Stimulated activated CD8-positive, alpha-beta memory T cell treated with anti-CD3 and anti-CD28 coated beads, Interleukin-7, amount 100 ng/mL, for 1 hour (primary cell): ENCODE measurements at regions not wholly inside any gene's neighbourhood (a gene's known extent, or its start where the extent isn't known, plus 50 kb on each side); places are given as distances from the start of the nearest gene placed in this dataset.
"Not testable (repeated sequence)": the region's sequence is repeated elsewhere in the genome, so short reads cannot be mapped to it uniquely, and the experiment has no call there.

Experiments used
- DNase-seq, 2 donors: peaks; one replicate each; pipeline ENCODE4 v3.0.0-alpha.2; 2020; ENCODE audit warnings: low read depth in 2 of 2

GRCh38 chr1:166616206-166616605 is 223.1 kb upstream of the POGK start:
- no peak for DNase-seq

- DNase-seq: no peak
Measured at GRCh38 chr1:166626711-166627110, 212.6 kb upstream of the POGK start.

GRCh38 chr1:166627558-166627957 is 211.7 kb upstream of the POGK start:
- DNase-seq: no peak

- no peak for DNase-seq
Measured at GRCh38 chr1:166628259-166628658, 211.0 kb upstream of the POGK start.

GRCh38 chr1:166629946-166630345 is 209.3 kb upstream of the POGK start:
- DNase-seq: no peak

- no peak for DNase-seq
Measured at GRCh38 chr1:166630369-166630768, 208.9 kb upstream of the POGK start.

- DNase-seq: no peak
Measured at GRCh38 chr1:166638137-166638536, 201.1 kb upstream of the POGK start.

GRCh38 chr1:166657228-166657627 is 182.0 kb upstream of the POGK start:
- DNase-seq: not testable (repeated sequence)

GRCh38 chr1:166666790-166667189 is 172.5 kb upstream of the POGK start:
- not testable (repeated sequence) for DNase-seq

GRCh38 chr1:166667600-166667999 is 171.7 kb upstream of the POGK start:
- not testable (repeated sequence) for DNase-seq

GRCh38 chr1:166671627-166672026 is 167.6 kb upstream of the POGK start:
- no peak for DNase-seq

GRCh38 chr1:166673722-166674121 is 165.6 kb upstream of the POGK start:
- no peak for DNase-seq

- DNase-seq: no peak
Measured at GRCh38 chr1:166675213-166675612, 164.1 kb upstream of the POGK start.

- no peak for DNase-seq
Measured at GRCh38 chr1:166676981-166677380, 162.3 kb upstream of the POGK start.

GRCh38 chr1:166679369-166679768 is 159.9 kb upstream of the POGK start:
- DNase-seq: no peak

- DNase-seq: no peak
Measured at GRCh38 chr1:166682588-166682987, 156.7 kb upstream of the POGK start.

- DNase-seq: not testable (repeated sequence)
Measured at GRCh38 chr1:166684669-166685068, 154.6 kb upstream of the POGK start.

GRCh38 chr1:166685200-166685599 is 154.1 kb upstream of the POGK start:
- no peak for DNase-seq

- not testable (repeated sequence) for DNase-seq
Measured at GRCh38 chr1:166685891-166686290, 153.4 kb upstream of the POGK start.

GRCh38 chr1:166690596-166690995 is 148.7 kb upstream of the POGK start:
- not testable (repeated sequence) for DNase-seq

GRCh38 chr1:166691476-166691875 is 147.8 kb upstream of the POGK start:
- DNase-seq: no peak

- DNase-seq: no peak
Measured at GRCh38 chr1:166692346-166692745, 146.9 kb upstream of the POGK start.

- DNase-seq: no peak
Measured at GRCh38 chr1:166693158-166693557, 146.1 kb upstream of the POGK start.

GRCh38 chr1:166693673-166694297 is 145.5 kb upstream of the POGK start:
- DNase-seq: no peak
